Osteocyte (in vitro differentiated cells): ENCODE measurements at regions not wholly inside any gene's neighbourhood (a gene's known extent, or its start where the extent isn't known, plus 50 kb on each side); places are given as distances from the start of the nearest gene placed in this dataset.

Source experiments
- DNase-seq: peaks from one replicate; pipeline ENCODE4 v3.0.0; 2021; ENCODE audit warnings: mixed read lengths; ENCODE audit not compliant: unreplicated experiment; ENCODE audit errors: extremely low spot score
- H3K27ac Mint-ChIP-seq: one replicate; pipeline ENCODE4 v1.8.0; 2021; ENCODE audit warnings: mild to moderate bottlenecking, mixed read lengths; ENCODE audit not compliant: unreplicated experiment
- H3K27me3 Mint-ChIP-seq: one replicate; pipeline ENCODE4 v1.8.0; 2021; ENCODE audit warnings: mixed read lengths; ENCODE audit not compliant: unreplicated experiment
- H3K36me3 Mint-ChIP-seq: one replicate; pipeline ENCODE4 v1.8.0; 2021; ENCODE audit warnings: mixed read lengths; ENCODE audit not compliant: unreplicated experiment
- H3K4me1 Mint-ChIP-seq: one replicate; pipeline ENCODE4 v1.8.0; 2021; ENCODE audit warnings: mixed read lengths; ENCODE audit not compliant: unreplicated experiment
- H3K4me3 Mint-ChIP-seq: one replicate; pipeline ENCODE4 v1.8.0; 2021; ENCODE audit warnings: mild to moderate bottlenecking, moderate library complexity, mixed read lengths; ENCODE audit not compliant: unreplicated experiment
- H3K9me3 Mint-ChIP-seq: one replicate; pipeline ENCODE4 v1.8.0; 2021; ENCODE audit warnings: mixed read lengths; ENCODE audit not compliant: unreplicated experiment
- CTCF ChIP-seq: fragments of 200-600 bp; sonication (generic); IDR thresholded peaks from 2 replicates; pipeline ENCODE4 v1.5.0; 2021; ENCODE audit warnings: antibody characterized with exemption, mild to moderate bottlenecking, moderate library complexity

GRCh38 chr1:4964634-4965345 lies 310.4 kb downstream of the AJAP1 start:
- TF ChIP-seq CTCF = no peak
- no peaks in the 10 kb centered on the region for H3K36me3 Mint-ChIP-seq
- DNase-seq = no peak
- H3K9me3 Mint-ChIP-seq = peaks cover 39% of the 10 kb centered on the region
- no peak overlapping the region for H3K27ac Mint-ChIP-seq
- H3K4me1 Mint-ChIP-seq = no peaks in the 10 kb centered on the region
- no peaks in the 10 kb centered on the region for H3K27me3 Mint-ChIP-seq
- H3K4me3 Mint-ChIP-seq = no peak overlapping the region

- Mint-ChIP-seq H3K27me3 (no peaks in the 10 kb centered on the region), H3K9me3 (peaks cover 41% of the 10 kb centered on the region), H3K4me1 (no peaks in the 10 kb centered on the region), H3K4me3 (no peak overlapping the region), H3K36me3 (no peaks in the 10 kb centered on the region), H3K27ac (no peak overlapping the region)
- DNase-seq = no peak
- TF ChIP-seq CTCF = no peak
Measured at GRCh38 chr1:4963251-4963650, 308.8 kb downstream of the AJAP1 start.

GRCh38 chr1:4962836-4963235 lies 308.4 kb downstream of the AJAP1 start:
- Mint-ChIP-seq H3K36me3 (no peaks in the 10 kb centered on the region), H3K4me3 (no peak overlapping the region), H3K27ac (no peak overlapping the region), H3K27me3 (no peaks in the 10 kb centered on the region), H3K9me3 (peaks cover 41% of the 10 kb centered on the region), H3K4me1 (no peaks in the 10 kb centered on the region)
- DNase-seq = no peak
- TF ChIP-seq CTCF = no peak

- Mint-ChIP-seq H3K27me3 (no peaks in the 10 kb centered on the region), H3K4me3 (no peak overlapping the region), H3K9me3 (peaks cover 38% of the 10 kb centered on the region), H3K36me3 (peaks cover 2% of the 10 kb centered on the region), H3K27ac (no peak overlapping the region), H3K4me1 (no peaks in the 10 kb centered on the region)
- TF ChIP-seq CTCF = no peak
- DNase-seq = no peak
Measured at GRCh38 chr1:4961935-4962645, 307.7 kb downstream of the AJAP1 start.

GRCh38 chr1:4960782-4961475 lies 306.5 kb downstream of the AJAP1 start:
- Mint-ChIP-seq H3K36me3 (peaks cover 2% of the 10 kb centered on the region), H3K9me3 (peaks cover 35% of the 10 kb centered on the region), H3K27ac (no peak overlapping the region), H3K4me3 (no peak overlapping the region), H3K4me1 (no peaks in the 10 kb centered on the region), H3K27me3 (no peaks in the 10 kb centered on the region)
- no peak for TF ChIP-seq CTCF
- DNase-seq = no peak
